Peyer's patch (tissue), 4 donors: ENCODE measurements at regions not wholly inside any gene's neighbourhood (a gene's known extent, or its start where the extent isn't known, plus 50 kb on each side); places are given as distances from the start of the nearest gene placed in this dataset.

Source experiments
- CTCF ChIP-seq, 6 experiments: fragments of 450-650 bp in 4 of 6; fragments of 200-600 bp in 2 of 6; sonication (generic) in 1 of 6; IDR thresholded peaks; one replicate each; pipeline ENCODE4 v1.5.1; 2017 to 2019; ENCODE audit warnings: antibody characterized with exemption in 6 of 6, mild to moderate bottlenecking in 3 of 6, moderate library complexity in 1 of 6
- POLR2A ChIP-seq, 2 donors: fragments of 450-650 bp; IDR thresholded peaks; one replicate each; pipeline ENCODE4 v1.5.1; 2017; ENCODE audit warnings: antibody characterized with exemption in 2 of 2, mild to moderate bottlenecking in 2 of 2, moderate library complexity in 2 of 2

GRCh38 chr5:110239786-110240185 lies 486.7 kb downstream of the TMEM232 start:
- TF ChIP-seq CTCF (IDR thresholded peaks at IDR 0.05) (no peak), POLR2A (IDR thresholded peaks at IDR 0.05) (no peak)
